ENCODE measurements at regions not wholly inside any gene's neighbourhood (a gene's known extent, or its start where the extent isn't known, plus 50 kb on each side); places are given as distances from the start of the nearest gene placed in this dataset.

DNA sequence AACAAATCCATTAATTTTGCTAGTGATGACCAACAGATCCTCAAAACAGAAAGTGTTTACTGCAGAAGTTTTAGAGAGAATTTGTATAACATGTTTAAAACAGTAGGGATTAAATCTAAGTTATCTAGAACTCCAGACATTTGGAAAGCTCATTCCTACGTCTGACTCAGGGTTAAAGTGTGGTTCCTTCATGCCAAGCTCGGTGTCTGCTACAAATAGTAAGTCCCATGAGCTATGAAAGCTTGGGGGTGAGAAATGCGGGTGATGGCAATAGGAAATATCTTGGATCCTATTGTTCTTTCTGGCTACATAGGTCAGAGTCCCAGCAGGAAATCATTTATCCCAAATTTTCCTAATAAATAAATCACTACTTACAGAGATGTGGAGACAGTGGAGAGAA lies 867.1 kb downstream of the UQCRFS1 start:
- TF ChIP-seq POLR2A (IDR thresholded peaks at IDR 0.05; ENCODE audit: extremely low read depth, insufficient read length): no peak
- TF ChIP-seq, protein P1, sequence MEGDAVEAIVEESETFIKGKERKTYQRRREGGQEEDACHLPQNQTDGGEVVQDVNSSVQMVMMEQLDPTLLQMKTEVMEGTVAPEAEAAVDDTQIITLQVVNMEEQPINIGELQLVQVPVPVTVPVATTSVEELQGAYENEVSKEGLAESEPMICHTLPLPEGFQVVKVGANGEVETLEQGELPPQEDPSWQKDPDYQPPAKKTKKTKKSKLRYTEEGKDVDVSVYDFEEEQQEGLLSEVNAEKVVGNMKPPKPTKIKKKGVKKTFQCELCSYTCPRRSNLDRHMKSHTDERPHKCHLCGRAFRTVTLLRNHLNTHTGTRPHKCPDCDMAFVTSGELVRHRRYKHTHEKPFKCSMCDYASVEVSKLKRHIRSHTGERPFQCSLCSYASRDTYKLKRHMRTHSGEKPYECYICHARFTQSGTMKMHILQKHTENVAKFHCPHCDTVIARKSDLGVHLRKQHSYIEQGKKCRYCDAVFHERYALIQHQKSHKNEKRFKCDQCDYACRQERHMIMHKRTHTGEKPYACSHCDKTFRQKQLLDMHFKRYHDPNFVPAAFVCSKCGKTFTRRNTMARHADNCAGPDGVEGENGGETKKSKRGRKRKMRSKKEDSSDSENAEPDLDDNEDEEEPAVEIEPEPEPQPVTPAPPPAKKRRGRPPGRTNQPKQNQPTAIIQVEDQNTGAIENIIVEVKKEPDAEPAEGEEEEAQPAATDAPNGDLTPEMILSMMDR (IDR thresholded peaks at IDR 0.05; ENCODE audit: low read depth, low read length): no peak
- TF ChIP-seq, protein P2, sequence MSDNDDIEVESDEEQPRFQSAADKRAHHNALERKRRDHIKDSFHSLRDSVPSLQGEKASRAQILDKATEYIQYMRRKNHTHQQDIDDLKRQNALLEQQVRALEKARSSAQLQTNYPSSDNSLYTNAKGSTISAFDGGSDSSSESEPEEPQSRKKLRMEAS (IDR thresholded peaks at IDR 0.05; ENCODE audit: low read depth, low read length): no peak
- TF ChIP-seq MYC (IDR thresholded peaks at IDR 0.05; ENCODE audit: low read depth, low read length): no peak
